ENCODE measurements at regions not wholly inside any gene's neighbourhood (a gene's known extent, or its start where the extent isn't known, plus 50 kb on each side); places are given as distances from the start of the nearest gene placed in this dataset.

DNA sequence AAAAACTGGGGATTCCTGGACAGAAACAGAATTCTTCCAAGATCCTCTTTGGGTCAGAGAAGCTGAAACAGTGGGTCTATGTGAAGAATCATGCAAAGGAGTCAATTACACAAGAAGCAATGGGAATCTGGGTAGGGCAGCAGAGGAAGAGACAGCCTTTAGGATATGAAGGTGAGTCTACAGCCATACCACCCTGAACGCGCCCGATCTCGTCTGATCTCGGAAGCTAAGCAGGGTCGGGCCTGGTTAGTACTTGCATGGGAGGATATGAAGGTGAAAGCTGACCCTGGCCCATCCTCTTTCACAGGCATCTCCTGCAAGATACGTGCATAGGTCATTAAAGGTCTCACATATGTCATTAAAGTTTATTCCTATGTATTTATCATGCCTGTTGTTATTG, 1080.9 kb upstream of the FANCL start:
- H3K27me3 ChIP-seq (replicated peaks in 1 of 4; ENCODE audit: control insufficient read depth in 3 of 4, extremely low read depth in 1 of 4, insufficient read depth in 3 of 4, low read length in 3 of 4): no peaks in the 10 kb centered on the region
- no peak overlapping the region for H4K5ac ChIP-seq (ENCODE audit: insufficient read length, low read depth, low read length)
- H3K27ac ChIP-seq (ENCODE audit: low read depth, low read length): no peak overlapping the region
- ChIA-PET POLR2A (ENCODE audit: partially characterized antibody) (no interaction called here), CTCF (ENCODE audit: partially characterized antibody) (interaction anchor here (0.6 to 1.2 kb wide), 2 partner anchors 9 to 21 kb away, joined by 3 read pairs; no protein-coding TSS in a partner anchor)
- no peaks in the 10 kb centered on the region for H3K36me3 ChIP-seq (ENCODE audit: control insufficient read depth in 2 of 4, insufficient read depth in 4 of 4, low read length in 3 of 4)
- WGBS, 2 experiments (ENCODE audit: extremely low coverage in 1 of 2, insufficient coverage in 1 of 2, insufficient read length in 1 of 2, insufficient replicate concordance in 2 of 2, low coverage in 1 of 2, low lambda C conversion rate in 2 of 2, missing lambda C conversion rate in 1 of 2): 90% methylated on average over 7 of the region's 7 CpGs; no CpG with 5 or more reads in 1 of the 2 experiments
- DNase-seq (ENCODE audit: low read depth in 1 of 2, low spot score in 2 of 2): no peak
- no peak overlapping the region for H4K91ac ChIP-seq (replicated peaks; ENCODE audit: insufficient read length, low read length)
- H4K20me1 ChIP-seq (replicated peaks in 1 of 2; ENCODE audit: control insufficient read depth in 1 of 2, insufficient read depth in 2 of 2, low read length in 2 of 2): no peaks in the 10 kb centered on the region
- no peaks in the 10 kb centered on the region for H3K23me2 ChIP-seq (ENCODE audit: low read depth, low read length)
- peaks cover 5 to 9% of the 10 kb centered on the region in 2 experiments; a peak in 3 of 4 replicates for H3K9me3 ChIP-seq (ENCODE audit: insufficient read depth in 2 of 2, low read depth in 1 of 2, low read length in 1 of 2)
- H3K18ac ChIP-seq (ENCODE audit: extremely low read depth, low read length): no peak overlapping the region
- TF ChIP-seq CTBP2 (IDR thresholded peaks at IDR 0.05; ENCODE audit: borderline replicate concordance, insufficient read depth, insufficient read length, low read length): no peak
- TF ChIP-seq TBP (IDR thresholded peaks at IDR 0.05; ENCODE audit: low read depth, low read length): peak; percentile 96
- FAIRE-seq: no peak
- no peak overlapping the region for H3K56ac ChIP-seq (replicated peaks; ENCODE audit: insufficient read length, low read depth, low read length)
- H2AFZ ChIP-seq (ENCODE audit: low read length): peak overlapping the region; percentile 79; the same call in 1 of the 2 replicates
- H3K4me3 ChIP-seq (ENCODE audit: extremely low read depth in 1 of 4, insufficient read depth in 2 of 4, low read depth in 3 of 4, low read length in 4 of 4): no peak overlapping the region
- H2AK5ac ChIP-seq (ENCODE audit: low read depth, low read length): no peak overlapping the region
- H3K4me1 ChIP-seq (replicated peaks in 1 of 4; ENCODE audit: control insufficient read depth in 3 of 4, insufficient read depth in 4 of 4, low read length in 3 of 4): no peaks in the 10 kb centered on the region
- no peak overlapping the region for H3K23ac ChIP-seq (ENCODE audit: insufficient read length)
- no peak overlapping the region for H3K14ac ChIP-seq (ENCODE audit: insufficient read length)
- H3K9ac ChIP-seq (replicated peaks in 1 of 4; ENCODE audit: extremely low read depth in 1 of 4, low read depth in 3 of 4, low read length in 3 of 4): no peak overlapping the region
- no peak overlapping the region for H3K4ac ChIP-seq (replicated peaks; ENCODE audit: insufficient read length, low read depth, low read length)
- no peaks in the 10 kb centered on the region for H3K79me2 ChIP-seq (ENCODE audit: control insufficient read depth in 1 of 2, insufficient read depth in 2 of 2, low read length in 2 of 2)
- H3K4me2 ChIP-seq (ENCODE audit: insufficient read depth in 1 of 2, low read depth in 2 of 2, low read length in 2 of 2): no peak overlapping the region
- no peak overlapping the region for H2BK5ac ChIP-seq (ENCODE audit: low read depth, low read length)
- H4K8ac ChIP-seq (ENCODE audit: extremely low read depth, insufficient read depth, low read length): no peak overlapping the region
- H3K79me1 ChIP-seq (ENCODE audit: low read depth, low read length): no peaks in the 10 kb centered on the region
- H2BK20ac ChIP-seq (ENCODE audit: low read length): no peak overlapping the region
- H2BK120ac ChIP-seq (replicated peaks; ENCODE audit: low read depth, low read length): no peak overlapping the region
- H2BK12ac ChIP-seq (ENCODE audit: low read depth, low read length): no peak overlapping the region
- no peak overlapping the region for H2BK15ac ChIP-seq (ENCODE audit: low read length)
